NCI-H510A treated with DMSO at 0.1 percent for 48 hours (cell line): ENCODE measurements at regions not wholly inside any gene's neighbourhood (a gene's known extent, or its start where the extent isn't known, plus 50 kb on each side); places are given as distances from the start of the nearest gene placed in this dataset.

Source experiments
- DNase-seq: peaks from one replicate; lab custom pipeline; 2025; lab: John Stamatoyannopoulos, UW

DNA sequence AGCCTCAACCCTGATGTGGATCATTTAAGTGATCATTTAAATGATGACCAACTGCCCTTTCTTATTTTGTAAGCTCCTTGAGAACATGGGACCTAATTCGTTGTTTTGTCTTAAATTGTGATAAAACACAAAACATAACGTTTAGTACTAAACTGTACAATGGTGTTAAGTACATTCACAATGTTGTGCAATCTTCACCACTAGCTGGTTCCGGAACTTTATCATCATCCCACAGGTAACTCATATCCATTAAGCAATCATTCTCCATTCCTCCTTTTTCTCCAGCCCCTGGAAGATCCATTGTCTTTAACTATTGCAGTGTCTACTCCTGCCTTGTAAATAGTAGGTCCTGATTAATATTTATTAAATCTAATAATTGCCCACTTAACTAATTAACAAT, 460.5 kb upstream of the BRINP1 start:
- no peak for DNase-seq

DNA sequence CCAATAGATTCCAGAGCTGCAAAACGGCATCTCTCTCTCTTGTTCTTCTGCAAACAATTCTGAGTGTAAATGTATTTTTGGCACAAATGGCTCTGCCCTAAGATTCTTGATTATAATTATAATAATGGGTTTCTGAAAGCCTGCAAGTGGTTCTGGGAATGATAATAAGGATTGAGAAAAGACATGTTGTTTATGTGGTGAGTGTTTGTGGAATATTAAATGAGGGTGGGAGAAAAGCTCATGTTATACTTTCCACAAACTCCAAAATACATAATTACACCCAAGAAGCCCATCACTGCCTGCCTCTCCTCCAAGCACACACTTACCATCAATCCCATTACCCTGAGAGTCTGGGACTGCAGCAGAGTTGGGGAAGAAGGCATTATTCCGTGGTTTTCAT, 460.0 kb upstream of the BRINP1 start:
- no peak for DNase-seq

DNA sequence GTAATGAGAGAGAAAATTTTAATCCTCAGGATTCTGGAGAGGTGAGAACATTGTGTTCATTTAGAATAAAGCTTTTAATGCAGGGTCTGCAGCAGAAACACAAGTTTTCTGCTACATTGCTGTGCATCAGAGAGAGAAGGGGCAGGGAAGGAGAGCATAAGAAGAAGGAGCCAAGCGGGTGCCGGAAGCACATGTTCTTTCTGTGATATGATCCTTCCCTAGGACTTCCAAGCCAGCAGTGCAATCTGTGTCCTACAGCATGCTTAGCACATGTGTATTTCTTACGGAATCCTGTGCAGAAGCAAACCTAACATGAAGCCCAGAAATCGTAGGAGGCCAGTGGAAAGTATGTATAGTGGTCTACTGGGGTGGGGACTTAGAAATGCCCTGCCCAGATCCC, 458.3 kb upstream of the BRINP1 start:
- no peak for DNase-seq

DNA sequence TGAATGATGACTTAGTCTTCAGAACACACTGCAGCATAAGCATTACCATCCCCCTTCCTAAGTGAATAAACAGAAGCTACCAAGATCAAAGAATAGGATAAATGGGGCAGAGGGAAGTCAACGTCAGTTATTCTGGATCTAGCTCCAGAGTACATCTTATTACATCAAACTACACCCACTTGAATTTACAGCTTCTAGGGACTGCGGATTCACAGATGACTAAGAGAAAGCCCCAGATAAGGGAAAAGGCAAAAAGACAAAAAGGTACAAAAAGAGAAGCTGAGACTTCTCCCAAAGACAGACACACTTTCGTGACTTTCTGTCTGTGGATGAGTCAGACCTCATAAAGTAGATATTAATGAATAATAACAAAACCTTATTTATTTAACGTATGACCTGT, 457.9 kb upstream of the BRINP1 start:
- DNase-seq = no peak

DNA sequence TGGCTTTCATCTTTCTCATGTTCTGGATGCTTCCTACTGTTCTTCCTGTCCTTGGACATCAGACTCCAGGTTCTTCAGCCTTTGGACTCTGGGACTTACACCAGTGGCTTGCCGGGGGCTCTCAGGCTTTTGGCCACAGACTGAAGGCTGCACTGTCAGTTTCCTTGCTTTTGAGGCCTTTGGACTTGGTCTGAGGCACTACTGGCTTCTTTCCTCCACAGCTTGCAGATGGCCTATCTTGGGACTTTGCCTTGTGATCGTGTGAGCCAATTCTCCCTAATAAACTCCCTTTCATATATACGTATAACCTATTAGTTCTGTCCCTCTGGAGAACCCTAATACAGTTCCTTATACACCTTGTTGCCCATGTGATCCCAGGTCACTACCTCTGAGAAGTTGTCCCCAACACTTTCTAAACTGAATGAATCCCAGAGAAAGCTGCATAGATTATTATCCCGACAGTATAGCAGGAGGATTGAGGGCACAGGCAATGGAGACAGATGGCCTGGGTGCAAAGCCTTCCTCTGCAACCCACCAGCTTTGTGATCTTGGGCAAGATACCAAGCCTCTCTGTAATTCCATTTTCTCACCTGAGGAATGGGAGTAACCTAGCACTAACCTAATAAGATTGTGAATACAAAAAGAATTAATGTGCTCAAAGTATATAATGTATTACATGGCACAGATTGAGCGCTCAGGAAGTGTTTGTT, 449.6 kb upstream of the BRINP1 start:
- DNase-seq = no peak

DNA sequence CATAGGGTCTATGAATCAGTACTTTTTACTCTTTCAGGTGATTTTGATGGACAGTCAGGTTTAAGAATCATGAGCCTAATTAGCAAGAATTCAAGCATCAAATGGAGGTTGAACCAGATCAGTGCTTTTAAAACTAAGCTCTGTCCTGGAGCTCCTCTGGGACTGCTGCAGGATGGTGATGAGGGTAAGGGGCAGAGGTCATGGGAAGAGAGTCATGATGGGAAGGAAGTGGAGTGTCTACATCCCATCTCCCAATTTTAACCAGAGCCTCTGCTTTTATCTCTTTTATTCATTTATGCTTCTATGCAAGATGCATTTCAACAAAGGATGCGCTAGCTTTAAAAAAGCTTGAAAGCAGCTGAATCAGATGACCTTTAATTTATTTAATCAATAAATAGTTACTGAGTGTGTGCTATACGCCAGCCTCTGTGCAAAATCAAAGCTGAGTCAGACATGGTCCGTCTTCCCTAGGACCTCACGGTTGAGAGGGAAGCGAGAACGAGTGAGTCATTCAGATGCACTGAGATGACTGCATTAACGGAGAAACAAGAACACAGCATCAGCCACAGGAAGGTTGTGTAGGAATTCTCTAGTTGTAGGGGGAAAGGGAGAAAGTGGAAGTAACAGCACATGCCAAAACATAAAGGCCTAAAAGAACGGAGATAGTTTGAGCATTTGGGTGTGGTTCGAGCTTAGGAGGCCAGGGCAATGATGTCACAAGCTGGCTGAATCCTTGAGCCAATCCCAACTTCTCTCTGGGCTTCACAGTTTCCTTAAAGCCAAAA, 441.6 kb upstream of the BRINP1 start:
- no peak for DNase-seq

DNA sequence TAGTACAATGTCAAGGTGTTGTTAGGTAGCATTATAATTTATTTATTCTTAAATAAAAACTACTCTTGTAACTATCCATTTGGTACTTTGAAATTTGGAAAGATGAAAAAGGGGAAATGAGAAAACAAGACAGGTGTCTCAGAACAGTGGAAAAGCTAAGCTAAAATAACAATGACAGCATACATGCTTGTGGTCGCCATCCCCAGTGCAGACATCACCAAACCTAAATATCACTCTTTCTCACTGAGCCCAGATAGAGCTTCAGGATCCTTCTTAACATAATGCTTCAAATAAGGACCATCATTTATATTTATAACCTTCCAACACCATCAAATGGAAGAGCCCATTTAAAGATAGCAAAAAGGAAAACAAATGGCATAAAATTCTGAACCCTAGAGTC, 434.4 kb upstream of the BRINP1 start:
- no peak for DNase-seq

DNA sequence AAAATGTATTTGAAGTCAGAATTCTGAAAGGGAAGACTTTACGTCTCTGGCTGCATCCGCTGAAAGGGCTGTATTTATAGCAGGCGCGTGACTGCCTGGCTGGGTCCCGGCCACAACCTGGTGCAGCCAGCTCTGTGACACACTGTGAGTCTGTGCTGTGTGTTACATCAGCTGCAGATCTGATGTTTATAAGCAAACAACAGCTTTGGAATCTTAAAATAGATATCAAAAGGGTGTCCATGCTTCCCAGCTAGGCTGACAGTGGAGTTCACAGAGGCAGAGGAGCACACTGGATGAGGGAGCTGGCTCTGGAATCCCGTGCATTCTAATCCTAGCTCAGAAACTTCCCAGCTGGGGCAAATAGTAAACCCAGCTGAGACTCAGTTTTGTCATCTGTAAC, 433.4 kb upstream of the BRINP1 start:
- no peak for DNase-seq

DNA sequence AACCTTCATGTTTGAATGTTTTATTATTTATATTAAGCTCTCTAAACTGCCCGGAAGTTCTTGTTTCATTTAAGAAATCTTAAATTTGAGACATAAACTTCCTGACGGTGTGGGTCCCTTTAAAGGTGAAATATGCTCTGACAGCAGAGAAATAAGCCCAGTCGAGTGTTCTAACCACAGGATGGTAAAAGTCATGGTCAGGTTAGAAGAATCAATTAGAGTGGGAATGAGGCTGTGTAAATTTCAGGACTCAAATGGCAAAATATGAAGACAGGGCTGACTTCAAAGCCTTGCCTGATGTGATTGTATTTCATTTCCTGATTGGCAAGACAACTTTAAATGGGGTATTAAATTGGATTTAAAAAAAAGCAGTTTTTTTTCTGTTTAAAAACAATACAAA, 432.9 kb upstream of the BRINP1 start:
- no peak for DNase-seq

DNA sequence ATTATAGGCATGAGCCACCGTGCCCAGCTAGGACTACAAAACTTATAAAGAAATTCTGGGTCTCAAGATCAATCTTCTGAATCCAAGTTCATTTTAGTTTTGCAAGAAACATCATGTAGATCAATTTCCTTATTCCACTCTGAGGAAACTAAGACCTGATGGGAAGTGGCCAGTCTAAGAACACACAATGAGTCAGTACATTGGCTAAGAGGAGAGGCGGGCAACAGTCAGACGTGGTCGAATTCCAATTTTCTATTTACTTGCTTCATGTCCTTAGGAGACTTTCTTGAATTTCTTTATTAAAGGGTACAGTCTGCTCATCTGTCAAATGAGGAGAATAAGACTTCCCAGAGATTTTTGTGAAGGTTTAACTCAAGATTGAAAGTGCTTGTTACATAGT, 432.1 kb upstream of the BRINP1 start:
- DNase-seq = no peak

DNA sequence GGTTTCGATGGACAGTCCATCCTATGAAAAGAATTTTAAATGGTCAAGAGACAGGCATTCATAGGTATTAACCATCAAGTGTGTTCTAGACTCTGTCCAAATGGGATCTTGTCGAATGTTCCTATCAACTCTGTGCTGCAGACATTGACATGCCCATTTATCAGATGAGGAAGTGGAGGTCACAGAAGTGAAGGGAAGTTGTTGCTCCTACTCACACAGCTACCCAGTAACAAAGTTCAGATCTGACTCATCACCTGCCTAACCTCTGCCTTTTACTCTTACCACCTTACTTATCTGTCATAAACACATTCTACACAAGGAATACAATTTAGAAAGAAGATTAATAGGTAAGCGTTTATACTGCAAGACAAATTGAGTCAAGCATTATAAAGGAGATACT, 426.2 kb upstream of the BRINP1 start:
- no peak for DNase-seq

DNA sequence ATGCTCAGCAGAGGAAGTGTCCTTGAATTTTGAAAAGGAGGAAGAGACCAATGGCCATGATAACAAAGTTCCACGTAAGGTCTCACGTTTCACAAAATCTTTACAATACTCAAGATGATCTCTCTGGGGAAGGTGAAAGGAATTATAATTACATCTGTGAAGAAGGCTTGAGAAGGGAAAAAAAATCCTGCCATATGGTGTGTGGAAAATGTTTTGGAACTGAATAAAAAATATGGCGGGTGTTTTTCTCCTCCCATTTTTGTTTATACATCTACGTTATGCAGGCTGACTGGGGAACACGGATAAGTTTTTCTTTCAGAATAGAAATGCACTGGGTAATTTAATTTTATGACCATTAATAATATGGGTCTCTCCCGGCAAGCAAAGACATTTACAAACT, 425.6 kb upstream of the BRINP1 start:
- no peak for DNase-seq

DNA sequence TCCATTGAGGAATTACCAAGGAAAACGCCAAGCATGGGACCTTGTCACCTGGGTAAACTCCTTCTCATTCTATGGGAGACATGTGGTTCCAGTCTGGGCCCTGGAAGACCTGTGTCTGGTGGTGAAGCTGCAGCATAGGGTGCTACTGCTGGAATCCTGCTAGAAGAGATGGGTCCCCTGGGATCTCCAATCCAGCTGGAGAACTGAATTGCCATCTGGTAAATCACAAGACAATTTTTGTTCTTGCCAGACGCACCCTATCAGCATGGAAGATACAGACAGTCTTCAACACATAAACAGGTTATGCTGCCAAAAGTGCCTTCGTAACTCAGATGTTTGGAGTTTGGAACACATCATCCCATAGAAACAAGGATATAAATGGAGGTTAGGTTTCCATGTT, 424.0 kb upstream of the BRINP1 start:
- no peak for DNase-seq

DNA sequence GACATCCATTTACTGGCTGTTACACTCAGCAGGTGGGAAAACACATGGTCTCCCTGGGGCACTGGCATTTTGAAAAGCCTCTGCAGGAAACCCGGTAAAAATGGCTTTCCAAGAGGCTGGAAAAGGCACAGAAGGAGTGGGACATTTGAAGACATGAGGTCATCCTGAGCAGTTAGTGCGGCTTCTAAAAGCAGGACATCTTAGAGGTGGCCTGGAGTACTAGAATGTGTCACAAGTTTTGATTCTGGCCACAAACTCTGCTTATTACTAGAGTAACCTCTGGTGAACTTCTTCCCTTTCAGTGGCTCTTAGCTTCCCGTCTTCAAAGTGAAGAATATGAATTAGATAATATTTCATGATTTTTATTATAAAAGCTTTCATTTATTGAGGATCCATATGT, 423.0 kb upstream of the BRINP1 start:
- no peak for DNase-seq

DNA sequence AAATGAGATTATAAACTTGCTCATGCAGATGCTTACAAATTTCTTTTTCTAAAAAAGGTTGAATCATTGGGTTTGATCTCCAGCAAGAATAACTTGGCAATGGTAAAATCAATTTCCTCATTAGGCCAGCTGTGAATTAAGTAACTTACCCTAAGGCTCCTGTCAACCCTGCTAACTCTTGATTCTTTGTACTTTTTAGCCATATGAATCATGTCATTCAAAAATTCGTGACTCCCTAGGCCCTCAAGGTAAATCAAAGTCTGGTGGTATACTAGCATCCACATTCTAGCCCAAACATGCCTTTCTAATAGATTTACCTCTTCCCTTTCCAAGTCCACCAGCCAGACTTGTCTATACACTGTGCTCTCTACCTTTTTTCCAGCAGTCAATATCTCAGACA, 420.8 kb upstream of the BRINP1 start:
- DNase-seq = no peak

DNA sequence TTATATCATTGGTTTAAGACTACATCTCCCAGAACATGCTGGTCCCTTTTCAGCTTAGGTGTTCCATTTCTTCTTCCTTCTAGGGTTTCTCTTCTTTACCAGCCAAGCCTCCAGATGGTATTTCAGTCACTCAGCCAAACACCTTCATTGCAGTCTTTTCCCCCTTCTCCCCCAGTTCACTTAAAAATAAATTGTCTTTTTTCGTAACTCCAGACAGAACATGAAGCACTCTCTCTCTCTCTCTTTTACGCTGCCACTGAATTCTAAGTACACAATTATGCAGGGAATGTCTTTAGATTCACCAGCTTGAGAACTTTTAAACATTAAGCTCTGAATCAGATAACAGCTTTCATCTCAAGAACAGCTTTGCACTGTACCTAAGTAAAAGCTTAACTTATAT, 419.7 kb upstream of the BRINP1 start:
- DNase-seq = no peak

DNA sequence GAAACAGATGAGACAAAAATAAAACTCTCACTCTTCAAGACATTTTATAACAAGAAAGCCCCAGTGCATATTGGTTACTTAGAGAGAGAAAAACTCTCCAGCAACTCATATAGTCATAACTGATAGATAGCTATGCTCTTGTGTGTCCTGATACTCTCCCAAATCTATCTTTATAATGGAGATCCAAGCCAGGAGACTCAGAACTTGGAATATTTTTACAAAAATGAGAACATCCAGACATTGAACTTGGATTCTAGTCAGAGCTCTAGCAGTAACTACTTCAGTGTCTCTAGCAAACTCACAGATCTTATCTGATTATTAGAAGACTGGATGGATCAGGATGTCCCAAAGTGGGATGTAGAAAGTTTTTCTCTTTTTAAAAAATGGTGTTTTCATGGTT, 412.7 kb upstream of the BRINP1 start:
- DNase-seq = no peak

DNA sequence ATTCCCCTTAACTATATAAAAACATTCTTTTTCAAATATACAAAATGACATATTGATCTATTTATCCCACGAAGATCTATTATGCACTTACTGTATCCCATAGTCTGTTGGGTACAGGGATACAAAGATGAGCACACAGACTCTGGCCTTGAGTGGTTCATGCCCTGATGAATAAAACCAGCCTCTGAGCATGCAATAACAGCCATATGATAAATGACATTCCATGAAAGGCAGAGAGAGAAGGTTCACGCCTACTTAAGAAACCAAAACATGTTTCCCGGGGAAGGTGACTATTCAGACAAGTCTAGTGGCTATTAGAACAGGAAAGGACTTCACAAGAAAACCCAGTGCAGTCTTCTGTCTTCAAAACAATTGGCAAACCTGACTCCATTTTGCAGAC, 406.2 kb upstream of the BRINP1 start:
- DNase-seq = no peak

DNA sequence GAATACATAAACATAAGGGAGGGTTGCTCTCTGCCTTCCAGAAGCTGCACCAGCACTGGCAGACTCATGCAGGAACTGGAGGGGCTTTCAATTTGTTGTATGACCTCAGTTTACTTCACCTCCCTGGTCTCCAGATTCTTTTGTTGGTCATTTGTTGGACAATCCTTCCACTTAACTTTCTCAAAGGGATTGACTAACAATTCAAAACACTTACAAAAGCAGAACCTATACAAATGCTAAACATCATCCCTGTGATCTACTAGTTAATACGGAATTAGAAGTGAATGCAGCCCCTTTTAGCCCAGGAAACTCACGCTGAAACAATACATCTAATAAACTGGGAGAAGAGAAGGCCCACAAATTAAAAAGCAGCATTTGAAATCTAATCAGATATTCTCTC, 404.6 kb upstream of the BRINP1 start:
- DNase-seq = no peak

DNA sequence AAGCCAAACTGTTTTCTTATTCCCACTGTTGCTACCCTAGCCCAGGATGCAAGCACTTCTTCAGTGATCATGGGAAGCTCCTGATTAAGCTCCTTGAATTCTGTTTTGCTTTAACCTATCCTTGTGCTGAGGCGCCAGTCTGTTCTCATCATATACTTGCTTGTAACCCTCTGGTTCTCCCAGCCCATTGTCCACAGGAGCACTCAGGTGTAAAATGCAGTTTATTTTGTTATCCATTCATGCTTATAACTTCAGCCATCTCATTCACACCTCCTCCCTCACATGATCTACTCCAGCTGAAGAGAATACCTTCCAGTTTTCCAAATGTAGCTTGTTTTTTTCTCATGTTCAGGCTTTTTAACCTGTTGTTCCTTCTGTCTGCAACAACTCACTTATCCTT, 402.1 kb upstream of the BRINP1 start:
- DNase-seq = no peak

DNA sequence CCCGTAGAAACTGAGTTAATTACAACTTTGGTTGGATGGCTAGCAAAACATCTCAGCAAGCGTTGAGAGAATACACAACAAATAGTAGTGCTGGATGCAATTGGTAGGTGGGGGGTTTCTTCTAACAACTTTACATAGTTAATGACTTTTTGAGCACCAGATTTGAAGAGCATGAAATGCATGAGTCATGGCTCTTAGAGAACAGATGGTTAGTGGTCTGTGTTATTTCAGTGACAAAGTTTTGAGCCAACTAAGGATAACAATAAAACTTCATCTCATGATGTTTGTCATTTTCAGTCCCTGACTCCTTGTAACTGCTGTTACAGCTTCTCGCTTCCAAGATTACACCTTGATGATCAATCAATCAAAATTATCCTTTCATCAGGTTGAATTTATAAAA, 399.0 kb upstream of the BRINP1 start:
- DNase-seq = no peak

DNA sequence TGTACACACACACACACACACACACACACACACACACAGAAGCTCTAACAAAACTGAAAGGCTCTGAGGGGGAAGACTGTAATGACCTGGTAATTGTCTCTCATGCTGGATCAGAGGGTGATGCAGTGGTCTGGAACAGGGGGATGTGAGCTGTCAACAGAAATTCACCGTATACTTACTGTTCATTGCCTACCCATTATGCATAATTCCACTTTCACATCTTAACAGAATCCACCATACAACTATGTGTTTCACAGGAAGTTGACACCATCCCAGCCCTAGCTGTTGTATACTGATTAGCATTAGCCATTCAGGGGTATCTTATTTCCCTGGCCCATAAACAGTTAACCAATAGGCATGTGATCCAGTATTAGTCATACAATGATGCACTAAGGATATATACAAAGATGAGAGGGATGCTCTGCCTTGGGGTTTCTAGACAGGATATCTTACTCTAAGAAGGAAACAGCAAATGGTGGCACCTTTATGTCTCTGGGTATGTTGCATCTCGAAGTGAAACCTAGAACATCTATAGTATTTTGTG, 396.5 kb upstream of the BRINP1 start:
- DNase-seq = no peak

DNA sequence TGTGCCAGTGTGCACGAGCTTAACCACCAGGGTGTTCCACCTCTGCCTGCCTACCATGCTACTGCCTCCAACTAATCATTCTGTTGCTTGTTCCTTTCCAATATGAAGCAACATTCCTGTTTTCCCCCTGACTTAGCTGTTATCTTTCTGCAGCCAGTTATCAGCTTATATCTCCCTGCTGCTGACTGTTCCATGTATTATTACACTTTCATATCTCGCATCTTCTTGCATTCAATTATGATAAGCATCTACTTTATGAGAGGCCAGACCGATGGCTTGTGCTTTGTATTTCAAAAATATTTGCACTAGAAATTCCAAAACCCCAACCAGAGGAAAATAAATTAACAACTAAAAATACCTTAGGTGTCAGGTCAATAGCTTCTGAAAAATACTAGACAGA, 394.0 kb upstream of the BRINP1 start:
- DNase-seq = no peak

DNA sequence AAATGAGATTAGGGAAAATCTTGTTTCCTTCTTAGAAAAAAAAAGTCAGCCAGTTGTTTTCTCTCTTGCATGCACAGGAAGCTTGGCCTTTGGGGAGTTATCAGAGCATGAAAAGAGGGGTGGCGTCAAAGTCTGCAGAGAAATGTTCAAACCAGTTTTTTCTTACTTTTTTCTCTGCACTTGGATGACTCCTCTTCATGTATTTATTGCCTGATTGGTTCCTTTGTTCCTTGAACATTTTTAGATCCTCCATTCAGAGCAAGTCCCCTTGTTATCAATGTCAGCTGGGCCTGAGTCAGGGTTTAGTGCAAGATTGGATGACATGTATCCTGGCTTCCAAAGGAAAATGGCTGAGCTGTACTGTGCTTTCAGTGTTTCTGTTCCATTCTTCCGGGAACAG, 392.6 kb upstream of the BRINP1 start:
- no peak for DNase-seq
